SK-N-SH (cell line): ENCODE measurements at regions not wholly inside any gene's neighbourhood (a gene's known extent, or its start where the extent isn't known, plus 50 kb on each side); places are given as distances from the start of the nearest gene placed in this dataset.
"Not testable (repeated sequence)": the region's sequence is repeated elsewhere in the genome, so short reads cannot be mapped to it uniquely, and the experiment has no call there.

Source experiments
- CTCF ChIA-PET: fragments of 300-600, 350-600 bp; formaldehyde crosslinking; extraction: SDS; loops from one replicate; lab custom pipeline; 2021; lab: Yijun Ruan, JAX
- POLR2A ChIA-PET: fragments of 350-600 bp; sonication (Branson Sonifier 250); formaldehyde crosslinking; extraction: SDS; loops from one replicate; lab custom pipeline; 2020; ENCODE audit warnings: antibody characterized with exemption, inconsistent platforms; lab: Yijun Ruan, JAX
- DNase-seq: peaks from one replicate; pipeline ENCODE4 v3.0.0; 2012
- H2AFZ ChIP-seq: fragments of 200-600 bp; sonication (generic); 2 replicates; pipeline ENCODE4 v1.8.1; 2016; ENCODE audit warnings: antibody characterized with exemption, mild to moderate bottlenecking, low read depth
- H3F3A ChIP-seq: fragments of 200-600 bp; sonication (generic); replicated peaks from 2 replicates; pipeline ENCODE3; 2016; ENCODE audit warnings: antibody characterized with exemption, mild to moderate bottlenecking; ENCODE audit not compliant: insufficient read depth
- H3K27ac ChIP-seq, 2 experiments: fragments of 200-500 bp in 1 of 2; fragments of 200-600 bp in 1 of 2; sonication (Bioruptor generic) in 1 of 2; sonication (generic), shearing (Covaris generic) in 1 of 2; 2 replicates each; pipeline versions ENCODE4 v1.5.1 to v1.6.1; 2014 to 2016; ENCODE audit warnings: low read depth in 2 of 2, inconsistent platforms in 1 of 2, low read length in 1 of 2, mild to moderate bottlenecking in 1 of 2, mixed read lengths in 1 of 2
- H3K27me3 ChIP-seq: fragments of 200-600 bp; sonication (generic), shearing (Covaris generic); 2 replicates; pipeline ENCODE4 v1.6.1; 2016; ENCODE audit warnings: mixed run types; ENCODE audit not compliant: insufficient read depth
- H3K36me3 ChIP-seq, 2 experiments: fragments of 200-500 bp in 1 of 2; fragments of 200-600 bp in 1 of 2; sonication (Bioruptor generic) in 1 of 2; sonication (generic) in 1 of 2; replicated peaks in 1 of 2; 2 replicates each; pipeline versions ENCODE3 to v1.5.1; 2014 to 2016; ENCODE audit warnings: low read length in 1 of 2, mild to moderate bottlenecking in 1 of 2; ENCODE audit not compliant: insufficient read depth in 2 of 2, control insufficient read depth in 1 of 2
- H3K4me1 ChIP-seq, 2 experiments: fragments of 200-500 bp in 1 of 2; fragments of 200-600 bp in 1 of 2; sonication (Bioruptor generic) in 1 of 2; sonication (generic), shearing (Covaris generic) in 1 of 2; 2 replicates each; pipeline versions ENCODE4 v1.5.1 to v1.6.1; 2014 to 2016; ENCODE audit warnings: low read depth in 1 of 2, low read length in 1 of 2, mixed run types in 1 of 2; ENCODE audit not compliant: insufficient read depth in 2 of 2, control insufficient read depth in 1 of 2
- H3K4me2 ChIP-seq: fragments of 200-600 bp; sonication (generic), shearing (Covaris generic); 2 replicates; pipeline ENCODE4 v1.6.1; 2017; ENCODE audit warnings: mixed run types
- H3K4me3 ChIP-seq, 2 experiments: fragments of 200-500 bp in 1 of 2; fragments of 200-600 bp in 1 of 2; sonication (Bioruptor generic) in 1 of 2; sonication (generic), shearing (Covaris generic) in 1 of 2; 2 replicates each; pipeline versions ENCODE4 v1.5.1 to v1.8.1; 2014 to 2016; ENCODE audit warnings: low read depth in 2 of 2, inconsistent platforms in 1 of 2, low read length in 1 of 2, mild to moderate bottlenecking in 1 of 2, mixed read lengths in 1 of 2, moderate library complexity in 1 of 2
- H3K79me2 ChIP-seq: fragments of 200-600 bp; sonication (generic); 2 replicates; pipeline ENCODE4 v1.8.1; 2017; ENCODE audit warnings: mild to moderate bottlenecking; ENCODE audit not compliant: insufficient read depth
- H3K9ac ChIP-seq: fragments of 200-600 bp; sonication (generic); 2 replicates; pipeline ENCODE4 v1.6.1; 2017; ENCODE audit warnings: mixed run types
- H3K9me2 ChIP-seq: fragments of 200-600 bp; sonication (generic); 2 replicates; pipeline ENCODE4 v1.6.1; 2017; ENCODE audit warnings: mixed run types
- H3K9me3 ChIP-seq: fragments of 200-600 bp; sonication (generic); 2 replicates; pipeline ENCODE4 v1.6.1; 2017; ENCODE audit warnings: mixed run types, mild to moderate bottlenecking, moderate library complexity
- H4K20me1 ChIP-seq: fragments of 200-600 bp; sonication (generic); 2 replicates; pipeline ENCODE4 v1.6.1; 2017; ENCODE audit warnings: mild to moderate bottlenecking, mixed run types; ENCODE audit not compliant: insufficient read depth
- CTCF ChIP-seq: fragments of 200-600 bp; sonication (generic); IDR thresholded peaks from 2 replicates; pipeline ENCODE4 v1.6.1; 2017; ENCODE audit warnings: antibody characterized with exemption, mild to moderate bottlenecking, moderate library complexity
- EZH2phosphoT487 ChIP-seq: fragments of 200-600 bp; sonication (generic); IDR thresholded peaks from 2 replicates; pipeline ENCODE4 v1.6.1; 2017; ENCODE audit warnings: low read depth, mixed run types, mild to moderate bottlenecking, antibody characterized with exemption, moderate library complexity, borderline replicate concordance
- GATA2 ChIP-seq: sonication (generic); formaldehyde crosslinking; IDR thresholded peaks from 2 replicates; pipeline ENCODE4 v1.5.0; 2020; ENCODE audit warnings: mild to moderate bottlenecking, missing genetic modification reagents
- IRF3 ChIP-seq: fragments of 150-350 bp; IDR thresholded peaks from 2 replicates; pipeline ENCODE4 v1.6.1; 2016; ENCODE audit warnings: mild to moderate bottlenecking, low read depth, low read length
- MXI1 ChIP-seq: IDR thresholded peaks from 2 replicates; pipeline ENCODE4 v1.6.1; 2012; ENCODE audit warnings: mild to moderate bottlenecking, low read depth, low read length, improper control_type of control experiment
- NRF1 ChIP-seq: IDR thresholded peaks from 2 replicates; pipeline ENCODE4 v1.6.1; 2012; ENCODE audit warnings: low read depth, mild to moderate bottlenecking, low read length
- RAD21 ChIP-seq: IDR thresholded peaks from 2 replicates; pipeline ENCODE4 v1.6.1; 2012; ENCODE audit warnings: mild to moderate bottlenecking, low read length
- TEAD4 ChIP-seq: IDR thresholded peaks from 2 replicates; pipeline ENCODE4 v1.4.0; 2012; ENCODE audit warnings: mild to moderate bottlenecking, borderline replicate concordance; ENCODE audit not compliant: insufficient read depth
- WGBS: methylation state at CpG from one replicate; pipeline ENCODE4 v1.1.6; 2017; ENCODE audit warnings: low lambda C conversion rate; 5-methylcytosine and 5-hydroxymethylcytosine counted together

GRCh38 chr14:106592115-106592852 is 1065.9 kb downstream of the TMEM121 start:
- not testable (repeated sequence) for H3F3A ChIP-seq, H3K79me2 ChIP-seq, H3K9me3 ChIP-seq
- CTCF ChIA-PET, result interaction anchor here (0.6 to 1.1 kb wide), 4 partner anchors 11 to 300 kb away, joined by 3 read pairs; no protein-coding TSS in a partner anchor
- peak; percentile 52 for TF ChIP-seq CTCF
- TF ChIP-seq, all 33 proteins: peak for 1; not testable (repeated sequence) for 32
- WGBS, result 49% methylated on average over 13 of the region's 24 CpGs
- H3K27ac ChIP-seq, H2AFZ ChIP-seq, H3K9ac ChIP-seq, H3K36me3 ChIP-seq, H3K4me1 ChIP-seq, H4K20me1 ChIP-seq, DNase-seq, POLR2A ChIA-PET, H3K4me3 ChIP-seq, H3K9me2 ChIP-seq, H3K4me2 ChIP-seq: not testable (repeated sequence)
- H3K27me3 ChIP-seq, result peaks cover 22% of the 10 kb centered on the region; the same call in 1 of the 2 replicates

GRCh38 chr14:106599209-106599608 is 1072.8 kb downstream of the TMEM121 start:
- no peaks in the 10 kb centered on the region for H4K20me1 ChIP-seq
- H3K79me2 ChIP-seq, result no peaks in the 10 kb centered on the region
- H3F3A ChIP-seq, result no peaks in the 10 kb centered on the region
- H3K36me3 ChIP-seq, result no peaks in the 10 kb centered on the region
- H2AFZ ChIP-seq, result no peak overlapping the region
- H3K4me3 ChIP-seq, result no peak overlapping the region
- H3K9ac ChIP-seq, result no peak overlapping the region
- ChIA-PET CTCF (no interaction called here), POLR2A (no interaction called here)
- no peak overlapping the region for H3K27ac ChIP-seq
- no peak for DNase-seq
- H3K4me2 ChIP-seq, result no peak overlapping the region
- no peaks in the 10 kb centered on the region for H3K4me1 ChIP-seq
- 0% methylated on average over 2 of the region's 2 CpGs for WGBS
- H3K27me3 ChIP-seq, result peaks cover 4% of the 10 kb centered on the region; the same call in 1 of the 2 replicates
- no peaks in the 10 kb centered on the region for H3K9me2 ChIP-seq
- TF ChIP-seq EZH2phosphoT487, result no peak
- TF ChIP-seq NRF1, result no peak
- no peak for TF ChIP-seq RAD21
- no peak for TF ChIP-seq MXI1
- TF ChIP-seq GATA2 (CRISPR knock-in tag), result no peak
- no peak for TF ChIP-seq TEAD4
- TF ChIP-seq CTCF, result no peak
- no peak for TF ChIP-seq IRF3
- no peaks in the 10 kb centered on the region for H3K9me3 ChIP-seq
